ENCODE measurements at regions not wholly inside any gene's neighbourhood (a gene's known extent, or its start where the extent isn't known, plus 50 kb on each side); places are given as distances from the start of the nearest gene placed in this dataset.
"Not testable (repeated sequence)": the region's sequence is repeated elsewhere in the genome, so short reads cannot be mapped to it uniquely, and the experiment has no call there.

GRCh38 chr13:70994191-70994590, 872.8 kb downstream of the DACH1 start:
- no peaks in the 10 kb centered on the region for H3K27me3 ChIP-seq (ENCODE audit: control insufficient read depth in 1 of 2, insufficient read depth in 2 of 2, low read length in 2 of 2)
- no peaks in the 10 kb centered on the region for H3K9me3 ChIP-seq (ENCODE audit: control insufficient read depth in 1 of 2, low read length in 2 of 2)
- H3K9ac ChIP-seq (ENCODE audit: low read depth in 1 of 2, low read length in 2 of 2): no peak overlapping the region
- no peak overlapping the region for H3K4me3 ChIP-seq (ENCODE audit: low read depth in 1 of 2, low read length in 2 of 2)
- H3K27ac ChIP-seq (ENCODE audit: low read depth, low read length): no peak overlapping the region
- H3K36me3 ChIP-seq (ENCODE audit: control insufficient read depth in 1 of 2, insufficient read depth in 2 of 2, low read length in 2 of 2): no peaks in the 10 kb centered on the region
- H3K4me1 ChIP-seq (ENCODE audit: control insufficient read depth in 1 of 2, insufficient read depth in 2 of 2, low read length in 2 of 2): no peaks in the 10 kb centered on the region

GRCh38 chr13:70987043-70987442, 878.8 kb upstream of the KLHL1 start:
- no peak overlapping the region for H3K27ac ChIP-seq (ENCODE audit: low read depth, low read length)
- no peak overlapping the region for H3K9ac ChIP-seq (ENCODE audit: low read depth in 1 of 2, low read length in 2 of 2)
- H3K9me3 ChIP-seq (ENCODE audit: control insufficient read depth in 1 of 2, low read length in 2 of 2): no peaks in the 10 kb centered on the region
- H3K4me3 ChIP-seq (ENCODE audit: low read depth in 1 of 2, low read length in 2 of 2): no peak overlapping the region
- H3K4me1 ChIP-seq (ENCODE audit: control insufficient read depth in 1 of 2, insufficient read depth in 2 of 2, low read length in 2 of 2): no peaks in the 10 kb centered on the region
- H3K27me3 ChIP-seq (ENCODE audit: control insufficient read depth in 1 of 2, insufficient read depth in 2 of 2, low read length in 2 of 2): no peaks in the 10 kb centered on the region
- no peaks in the 10 kb centered on the region for H3K36me3 ChIP-seq (ENCODE audit: control insufficient read depth in 1 of 2, insufficient read depth in 2 of 2, low read length in 2 of 2)

DNA sequence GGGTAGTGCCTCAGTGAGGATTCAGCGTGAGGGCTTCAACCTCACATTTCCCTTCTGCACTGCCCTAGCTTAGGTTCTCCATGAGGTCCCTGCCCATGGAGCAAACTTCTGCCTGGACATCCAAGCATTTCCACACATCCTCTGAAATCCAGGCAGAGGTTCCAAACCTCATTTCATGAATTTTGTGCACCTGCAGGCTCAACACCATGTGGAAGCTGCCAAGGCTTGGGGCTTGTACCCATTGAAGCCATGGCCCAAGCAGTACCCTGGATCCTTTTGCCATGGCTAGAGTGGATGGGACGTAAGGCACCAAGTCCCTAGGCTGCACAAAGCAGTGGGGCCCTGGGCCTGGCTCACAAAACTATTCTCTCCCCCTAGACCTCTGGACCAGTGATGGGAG, 877.1 kb upstream of the KLHL1 start:
- Histone ChIP-seq H3K9ac (ENCODE audit: low read depth in 1 of 2, low read length in 2 of 2) (no peak overlapping the region), H3K27ac (ENCODE audit: low read depth, low read length) (no peak overlapping the region), H3K36me3 (ENCODE audit: control insufficient read depth in 1 of 2, insufficient read depth in 2 of 2, low read length in 2 of 2) (no peaks in the 10 kb centered on the region), H3K4me3 (ENCODE audit: low read depth in 1 of 2, low read length in 2 of 2) (no peak overlapping the region), H3K27me3 (ENCODE audit: control insufficient read depth in 1 of 2, insufficient read depth in 2 of 2, low read length in 2 of 2) (no peaks in the 10 kb centered on the region), H3K4me1 (ENCODE audit: control insufficient read depth in 1 of 2, insufficient read depth in 2 of 2, low read length in 2 of 2) (no peaks in the 10 kb centered on the region), H3K9me3 (ENCODE audit: control insufficient read depth in 1 of 2, low read length in 2 of 2) (no peaks in the 10 kb centered on the region)

GRCh38 chr13:70981219-70981618, 873.0 kb upstream of the KLHL1 start:
- not testable (repeated sequence) for H3K36me3 ChIP-seq (ENCODE audit: control insufficient read depth in 1 of 2, insufficient read depth in 2 of 2, low read length in 2 of 2); H3K4me3 ChIP-seq (ENCODE audit: low read depth in 1 of 2, low read length in 2 of 2); H3K27ac ChIP-seq (ENCODE audit: low read depth, low read length); H3K4me1 ChIP-seq (ENCODE audit: control insufficient read depth in 1 of 2, insufficient read depth in 2 of 2, low read length in 2 of 2); H3K27me3 ChIP-seq (ENCODE audit: control insufficient read depth in 1 of 2, insufficient read depth in 2 of 2, low read length in 2 of 2); H3K9ac ChIP-seq (ENCODE audit: low read depth in 1 of 2, low read length in 2 of 2); H3K9me3 ChIP-seq (ENCODE audit: control insufficient read depth in 1 of 2, low read length in 2 of 2)

DNA sequence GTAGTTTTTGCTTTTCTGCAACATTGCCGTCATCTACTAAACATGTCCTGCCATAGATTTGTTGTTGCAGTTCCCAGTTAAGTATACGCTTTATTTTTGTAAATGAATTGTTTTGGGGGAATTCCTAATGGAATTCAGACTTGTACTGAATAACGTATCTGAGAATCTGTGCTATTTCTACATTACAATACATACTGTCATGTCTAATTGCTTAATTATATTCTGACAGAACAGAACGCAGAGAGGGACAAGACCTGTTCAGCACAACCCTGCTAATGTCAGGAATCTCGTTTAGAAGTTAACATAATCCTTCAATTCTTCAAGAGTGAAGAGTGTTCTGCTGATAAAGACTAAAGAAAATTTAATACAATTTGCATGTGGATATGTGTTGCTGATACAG, 861.1 kb upstream of the KLHL1 start:
- Histone ChIP-seq H3K36me3 (ENCODE audit: control insufficient read depth in 1 of 2, insufficient read depth in 2 of 2, low read length in 2 of 2) (no peaks in the 10 kb centered on the region), H3K27me3 (ENCODE audit: control insufficient read depth in 1 of 2, insufficient read depth in 2 of 2, low read length in 2 of 2) (no peaks in the 10 kb centered on the region), H3K4me1 (ENCODE audit: control insufficient read depth in 1 of 2, insufficient read depth in 2 of 2, low read length in 2 of 2) (no peaks in the 10 kb centered on the region), H3K4me3 (ENCODE audit: low read depth in 1 of 2, low read length in 2 of 2) (no peak overlapping the region), H3K9me3 (ENCODE audit: control insufficient read depth in 1 of 2, low read length in 2 of 2) (no peaks in the 10 kb centered on the region), H3K9ac (ENCODE audit: low read depth in 1 of 2, low read length in 2 of 2) (no peak overlapping the region), H3K27ac (ENCODE audit: low read depth, low read length) (no peak overlapping the region)

- Histone ChIP-seq H3K27ac (ENCODE audit: low read depth, low read length) (no peak overlapping the region), H3K9me3 (ENCODE audit: control insufficient read depth in 1 of 2, low read length in 2 of 2) (no peaks in the 10 kb centered on the region), H3K4me1 (ENCODE audit: control insufficient read depth in 1 of 2, insufficient read depth in 2 of 2, low read length in 2 of 2) (no peaks in the 10 kb centered on the region), H3K27me3 (ENCODE audit: control insufficient read depth in 1 of 2, insufficient read depth in 2 of 2, low read length in 2 of 2) (no peaks in the 10 kb centered on the region), H3K36me3 (ENCODE audit: control insufficient read depth in 1 of 2, insufficient read depth in 2 of 2, low read length in 2 of 2) (no peaks in the 10 kb centered on the region), H3K4me3 (ENCODE audit: low read depth in 1 of 2, low read length in 2 of 2) (no peak overlapping the region), H3K9ac (ENCODE audit: low read depth in 1 of 2, low read length in 2 of 2) (no peak overlapping the region)
Measured at GRCh38 chr13:70967564-70967963, 859.3 kb upstream of the KLHL1 start.

GRCh38 chr13:70964874-70965273, 856.6 kb upstream of the KLHL1 start:
- Histone ChIP-seq H3K36me3 (ENCODE audit: control insufficient read depth in 1 of 2, insufficient read depth in 2 of 2, low read length in 2 of 2) (no peaks in the 10 kb centered on the region), H3K9me3 (ENCODE audit: control insufficient read depth in 1 of 2, low read length in 2 of 2) (no peaks in the 10 kb centered on the region), H3K27ac (ENCODE audit: low read depth, low read length) (no peak overlapping the region), H3K4me3 (ENCODE audit: low read depth in 1 of 2, low read length in 2 of 2) (no peak overlapping the region), H3K4me1 (ENCODE audit: control insufficient read depth in 1 of 2, insufficient read depth in 2 of 2, low read length in 2 of 2) (no peaks in the 10 kb centered on the region), H3K27me3 (ENCODE audit: control insufficient read depth in 1 of 2, insufficient read depth in 2 of 2, low read length in 2 of 2) (no peaks in the 10 kb centered on the region), H3K9ac (ENCODE audit: low read depth in 1 of 2, low read length in 2 of 2) (no peak overlapping the region)

DNA sequence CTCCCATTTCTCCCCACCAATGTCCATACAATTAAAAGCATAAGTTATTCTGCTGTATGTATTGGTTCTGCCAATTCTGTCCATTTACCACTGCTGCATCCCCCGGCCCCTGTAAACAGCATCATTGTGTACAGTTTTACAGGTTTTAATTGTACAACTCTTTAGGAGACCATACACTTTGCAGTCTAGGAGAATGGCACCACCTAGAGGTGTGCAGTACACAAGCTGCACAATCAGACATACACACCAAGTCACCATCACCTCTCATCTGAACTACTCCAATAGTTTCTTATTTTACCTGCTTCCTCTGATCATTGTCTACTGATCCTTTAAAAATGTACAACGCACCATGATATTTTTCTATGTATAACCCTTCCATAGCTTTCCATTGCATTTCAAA, 855.9 kb upstream of the KLHL1 start:
- Histone ChIP-seq H3K27me3 (ENCODE audit: control insufficient read depth in 1 of 2, insufficient read depth in 2 of 2, low read length in 2 of 2) (no peaks in the 10 kb centered on the region), H3K4me3 (ENCODE audit: low read depth in 1 of 2, low read length in 2 of 2) (no peak overlapping the region), H3K4me1 (ENCODE audit: control insufficient read depth in 1 of 2, insufficient read depth in 2 of 2, low read length in 2 of 2) (no peaks in the 10 kb centered on the region), H3K27ac (ENCODE audit: low read depth, low read length) (no peak overlapping the region), H3K9me3 (ENCODE audit: control insufficient read depth in 1 of 2, low read length in 2 of 2) (no peaks in the 10 kb centered on the region), H3K36me3 (ENCODE audit: control insufficient read depth in 1 of 2, insufficient read depth in 2 of 2, low read length in 2 of 2) (no peaks in the 10 kb centered on the region), H3K9ac (ENCODE audit: low read depth in 1 of 2, low read length in 2 of 2) (no peak overlapping the region)

- Histone ChIP-seq H3K36me3 (ENCODE audit: control insufficient read depth in 1 of 2, insufficient read depth in 2 of 2, low read length in 2 of 2) (no peaks in the 10 kb centered on the region), H3K27ac (ENCODE audit: low read depth, low read length) (no peak overlapping the region), H3K27me3 (ENCODE audit: control insufficient read depth in 1 of 2, insufficient read depth in 2 of 2, low read length in 2 of 2) (no peaks in the 10 kb centered on the region), H3K9me3 (ENCODE audit: control insufficient read depth in 1 of 2, low read length in 2 of 2) (no peaks in the 10 kb centered on the region), H3K9ac (ENCODE audit: low read depth in 1 of 2, low read length in 2 of 2) (no peak overlapping the region), H3K4me3 (ENCODE audit: low read depth in 1 of 2, low read length in 2 of 2) (no peak overlapping the region), H3K4me1 (ENCODE audit: control insufficient read depth in 1 of 2, insufficient read depth in 2 of 2, low read length in 2 of 2) (no peaks in the 10 kb centered on the region)
Measured at GRCh38 chr13:70960841-70961443, 852.7 kb upstream of the KLHL1 start.

DNA sequence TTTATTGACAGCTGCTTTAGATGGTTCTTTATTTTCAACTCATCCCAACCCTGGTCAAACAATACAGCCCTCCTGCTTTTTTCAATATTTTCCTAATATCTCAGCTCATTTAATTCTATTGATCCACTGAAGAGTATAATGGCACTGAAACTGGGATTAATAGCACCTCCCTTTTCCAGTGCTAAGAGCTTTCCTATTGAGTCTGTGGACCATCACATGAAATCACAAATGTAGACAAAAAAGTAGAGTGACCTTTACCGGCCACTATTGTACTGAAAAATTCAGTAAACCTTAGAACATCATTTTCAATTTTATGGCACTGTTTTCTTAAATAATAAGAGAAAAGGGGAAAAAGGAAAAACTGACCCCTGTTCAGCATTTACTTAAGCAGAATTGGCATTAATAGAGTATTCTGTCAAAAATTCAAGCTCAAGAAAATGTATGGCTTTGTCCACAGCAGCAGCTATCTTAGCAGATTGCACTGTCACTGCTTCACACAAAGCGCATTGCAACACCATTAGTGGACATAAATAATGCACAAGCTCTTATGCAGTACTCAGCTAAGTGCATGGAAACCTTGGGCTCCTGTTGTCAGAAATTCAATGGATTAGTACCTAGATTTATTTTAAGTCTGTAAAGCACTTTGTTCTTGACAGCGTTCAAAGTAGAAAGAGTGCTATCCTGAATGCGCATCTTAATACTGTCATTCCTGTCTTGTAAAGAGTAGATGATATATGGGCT, 851.0 kb upstream of the KLHL1 start:
- no peak overlapping the region for H3K4me3 ChIP-seq (ENCODE audit: low read depth in 1 of 2, low read length in 2 of 2)
- H3K9me3 ChIP-seq (ENCODE audit: control insufficient read depth in 1 of 2, low read length in 2 of 2): no peaks in the 10 kb centered on the region
- no peak overlapping the region for H3K27ac ChIP-seq (ENCODE audit: low read depth, low read length)
- H3K4me1 ChIP-seq (ENCODE audit: control insufficient read depth in 1 of 2, insufficient read depth in 2 of 2, low read length in 2 of 2): no peaks in the 10 kb centered on the region
- no peaks in the 10 kb centered on the region for H3K36me3 ChIP-seq (ENCODE audit: control insufficient read depth in 1 of 2, insufficient read depth in 2 of 2, low read length in 2 of 2)
- H3K27me3 ChIP-seq (ENCODE audit: control insufficient read depth in 1 of 2, insufficient read depth in 2 of 2, low read length in 2 of 2): no peaks in the 10 kb centered on the region
- H3K9ac ChIP-seq (ENCODE audit: low read depth in 1 of 2, low read length in 2 of 2): no peak overlapping the region
